ENCODE measurements at regions not wholly inside any gene's neighbourhood (a gene's known extent, or its start where the extent isn't known, plus 50 kb on each side); places are given as distances from the start of the nearest gene placed in this dataset.

DNA sequence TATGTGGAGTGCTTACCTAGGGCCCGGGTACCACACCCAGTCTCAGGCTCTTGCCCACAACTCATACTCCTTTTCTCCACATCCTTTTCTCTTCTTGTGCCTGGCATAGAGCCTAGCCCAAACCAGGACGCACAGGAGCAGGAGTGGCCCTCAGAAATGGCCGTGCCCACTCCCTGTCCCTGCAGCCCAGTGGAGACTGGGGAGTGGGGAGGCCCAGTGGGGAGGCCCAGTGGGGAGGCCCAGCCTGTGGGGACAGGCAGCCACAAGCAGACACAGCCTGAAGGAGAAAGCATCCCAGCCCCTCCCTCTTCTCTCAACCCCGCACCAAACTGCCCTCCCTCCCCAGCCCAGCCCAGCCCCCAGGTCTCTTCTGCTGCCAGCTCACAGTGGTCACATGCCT, 196.8 kb downstream of the KIF26A start:
- H3K4me2 ChIP-seq (ENCODE audit: extremely low read depth, insufficient read depth, low read length) = no peak overlapping the region
- H3K36me3 ChIP-seq (ENCODE audit: control insufficient read depth, insufficient read depth, low read length) = no peaks in the 10 kb centered on the region
- no peaks in the 10 kb centered on the region for H3K9me3 ChIP-seq (ENCODE audit: control insufficient read depth, insufficient read depth, low read depth, low read length)
- no peaks in the 10 kb centered on the region for H3K27me3 ChIP-seq (ENCODE audit: control insufficient read depth, insufficient read depth, low read length)
- no peaks in the 10 kb centered on the region for H3K4me1 ChIP-seq (ENCODE audit: control insufficient read depth, extremely low read depth, insufficient read depth, low read length)
- H3K27ac ChIP-seq (ENCODE audit: insufficient read depth, low read length) = no peak overlapping the region
- no peak for DNase-seq (ENCODE audit: low read depth in 2 of 2)
- H3K4me3 ChIP-seq (replicated peaks in 1 of 4; ENCODE audit: control extremely low read depth in 1 of 4, insufficient read depth in 1 of 4, low read depth in 3 of 4, low read length in 4 of 4) = no peak overlapping the region
- TF ChIP-seq EZH2 (IDR thresholded peaks at IDR 0.05; ENCODE audit: low read length, missing control alignments) = no peak
- TF ChIP-seq, protein P1, sequence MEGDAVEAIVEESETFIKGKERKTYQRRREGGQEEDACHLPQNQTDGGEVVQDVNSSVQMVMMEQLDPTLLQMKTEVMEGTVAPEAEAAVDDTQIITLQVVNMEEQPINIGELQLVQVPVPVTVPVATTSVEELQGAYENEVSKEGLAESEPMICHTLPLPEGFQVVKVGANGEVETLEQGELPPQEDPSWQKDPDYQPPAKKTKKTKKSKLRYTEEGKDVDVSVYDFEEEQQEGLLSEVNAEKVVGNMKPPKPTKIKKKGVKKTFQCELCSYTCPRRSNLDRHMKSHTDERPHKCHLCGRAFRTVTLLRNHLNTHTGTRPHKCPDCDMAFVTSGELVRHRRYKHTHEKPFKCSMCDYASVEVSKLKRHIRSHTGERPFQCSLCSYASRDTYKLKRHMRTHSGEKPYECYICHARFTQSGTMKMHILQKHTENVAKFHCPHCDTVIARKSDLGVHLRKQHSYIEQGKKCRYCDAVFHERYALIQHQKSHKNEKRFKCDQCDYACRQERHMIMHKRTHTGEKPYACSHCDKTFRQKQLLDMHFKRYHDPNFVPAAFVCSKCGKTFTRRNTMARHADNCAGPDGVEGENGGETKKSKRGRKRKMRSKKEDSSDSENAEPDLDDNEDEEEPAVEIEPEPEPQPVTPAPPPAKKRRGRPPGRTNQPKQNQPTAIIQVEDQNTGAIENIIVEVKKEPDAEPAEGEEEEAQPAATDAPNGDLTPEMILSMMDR (conservative IDR thresholded peaks at IDR 0.05 in 1 of 2, IDR thresholded peaks at IDR 0.05 in 1 of 2; ENCODE audit: low read depth in 1 of 2, low read length in 2 of 2) = no peak
- no peaks in the 10 kb centered on the region for H3K79me2 ChIP-seq (ENCODE audit: control insufficient read depth, insufficient read depth, low read length)
- no peaks in the 10 kb centered on the region for H4K20me1 ChIP-seq (ENCODE audit: control insufficient read depth, extremely low read depth, insufficient read depth, low read length)
- no peak overlapping the region for H3K9ac ChIP-seq (ENCODE audit: insufficient read depth, low read length)
- H2AFZ ChIP-seq (ENCODE audit: low read length) = no peak overlapping the region

DNA sequence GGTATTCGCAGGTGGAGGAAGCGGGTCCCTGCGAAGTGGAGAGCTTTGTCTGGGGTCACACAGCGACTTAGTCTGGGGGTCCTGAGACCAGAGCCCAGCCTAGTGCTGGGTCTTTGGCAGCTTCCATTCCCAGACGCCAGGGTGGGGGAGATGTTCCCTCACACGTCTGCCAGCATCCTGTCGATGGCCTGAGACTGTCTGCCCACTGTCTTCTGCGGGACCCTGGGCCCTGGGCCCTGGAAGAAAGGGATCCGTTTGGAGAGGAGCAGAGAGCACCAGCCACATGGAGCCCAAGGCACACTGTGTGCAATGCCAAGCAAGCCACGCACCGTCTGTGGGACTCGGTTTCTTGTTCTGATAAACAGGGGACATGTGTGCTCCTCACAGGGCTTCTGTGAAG, 197.2 kb downstream of the KIF26A start:
- H3K27me3 ChIP-seq (ENCODE audit: control insufficient read depth, insufficient read depth, low read length) = no peaks in the 10 kb centered on the region

DNA sequence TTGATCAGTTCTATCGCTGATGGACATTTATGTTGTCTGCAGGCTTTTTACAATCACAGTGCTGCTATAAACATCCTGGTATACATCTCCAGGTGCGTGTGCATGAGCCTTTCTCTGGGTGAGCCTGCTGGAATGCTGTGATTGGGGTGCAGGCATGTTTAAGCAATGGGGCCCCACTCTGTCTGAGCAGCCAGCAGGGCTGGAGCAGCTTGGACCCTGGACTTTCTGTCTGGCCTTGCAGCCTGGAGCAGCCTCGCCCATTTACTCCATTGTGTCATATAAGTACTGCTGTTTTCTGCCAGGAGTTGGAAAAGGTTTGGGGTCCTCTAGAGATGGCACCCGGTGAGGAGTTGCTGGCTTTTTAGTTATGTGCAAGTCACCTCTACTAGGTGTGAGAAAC, 199.0 kb downstream of the KIF26A start:
- no peaks in the 10 kb centered on the region for H3K36me3 ChIP-seq (ENCODE audit: control insufficient read depth, insufficient read depth, low read length)
- TF ChIP-seq, protein P1 (conservative IDR thresholded peaks at IDR 0.05 in 1 of 2, IDR thresholded peaks at IDR 0.05 in 1 of 2; ENCODE audit: low read depth in 1 of 2, low read length in 2 of 2) = no peak
- no peak for TF ChIP-seq EZH2 (IDR thresholded peaks at IDR 0.05; ENCODE audit: low read length, missing control alignments)
- H2AFZ ChIP-seq (ENCODE audit: low read length) = no peak overlapping the region
- no peaks in the 10 kb centered on the region for H3K79me2 ChIP-seq (ENCODE audit: control insufficient read depth, insufficient read depth, low read length)
- DNase-seq (ENCODE audit: low read depth in 2 of 2) = no peak
- no peak overlapping the region for H3K9ac ChIP-seq (ENCODE audit: insufficient read depth, low read length)
- no peaks in the 10 kb centered on the region for H3K4me1 ChIP-seq (ENCODE audit: control insufficient read depth, extremely low read depth, insufficient read depth, low read length)
- no peak overlapping the region for H3K4me2 ChIP-seq (ENCODE audit: extremely low read depth, insufficient read depth, low read length)
- H4K20me1 ChIP-seq (ENCODE audit: control insufficient read depth, extremely low read depth, insufficient read depth, low read length) = no peaks in the 10 kb centered on the region
- no peaks in the 10 kb centered on the region for H3K9me3 ChIP-seq (ENCODE audit: control insufficient read depth, insufficient read depth, low read depth, low read length)
- no peaks in the 10 kb centered on the region for H3K27me3 ChIP-seq (ENCODE audit: control insufficient read depth, insufficient read depth, low read length)
- no peak overlapping the region for H3K27ac ChIP-seq (ENCODE audit: insufficient read depth, low read length)
- H3K4me3 ChIP-seq (replicated peaks in 1 of 4; ENCODE audit: control extremely low read depth in 1 of 4, insufficient read depth in 1 of 4, low read depth in 3 of 4, low read length in 4 of 4) = no peak overlapping the region

More for the DNA sequence above, 197.2 kb downstream of the KIF26A start:
- Histone ChIP-seq H3K36me3 (ENCODE audit: control insufficient read depth, insufficient read depth, low read length) (no peaks in the 10 kb centered on the region), H3K4me2 (ENCODE audit: extremely low read depth, insufficient read depth, low read length) (no peak overlapping the region), H2AFZ (ENCODE audit: low read length) (no peak overlapping the region), H3K79me2 (ENCODE audit: control insufficient read depth, insufficient read depth, low read length) (no peaks in the 10 kb centered on the region), H3K4me3 (replicated peaks in 1 of 4; ENCODE audit: control extremely low read depth in 1 of 4, insufficient read depth in 1 of 4, low read depth in 3 of 4, low read length in 4 of 4) (no peak overlapping the region), H4K20me1 (ENCODE audit: control insufficient read depth, extremely low read depth, insufficient read depth, low read length) (no peaks in the 10 kb centered on the region), H3K27ac (ENCODE audit: insufficient read depth, low read length) (no peak overlapping the region), H3K9ac (ENCODE audit: insufficient read depth, low read length) (no peak overlapping the region), H3K4me1 (ENCODE audit: control insufficient read depth, extremely low read depth, insufficient read depth, low read length) (no peaks in the 10 kb centered on the region), H3K9me3 (ENCODE audit: control insufficient read depth, insufficient read depth, low read depth, low read length) (no peaks in the 10 kb centered on the region)
- no peak for TF ChIP-seq EZH2 (IDR thresholded peaks at IDR 0.05; ENCODE audit: low read length, missing control alignments)
- TF ChIP-seq, protein P1 (conservative IDR thresholded peaks at IDR 0.05 in 1 of 2, IDR thresholded peaks at IDR 0.05 in 1 of 2; ENCODE audit: low read depth in 1 of 2, low read length in 2 of 2) = no peak
- DNase-seq (ENCODE audit: low read depth in 2 of 2) = no peak
